ENCODE measurements at regions not wholly inside any gene's neighbourhood (a gene's known extent, or its start where the extent isn't known, plus 50 kb on each side); places are given as distances from the start of the nearest gene placed in this dataset.

DNA sequence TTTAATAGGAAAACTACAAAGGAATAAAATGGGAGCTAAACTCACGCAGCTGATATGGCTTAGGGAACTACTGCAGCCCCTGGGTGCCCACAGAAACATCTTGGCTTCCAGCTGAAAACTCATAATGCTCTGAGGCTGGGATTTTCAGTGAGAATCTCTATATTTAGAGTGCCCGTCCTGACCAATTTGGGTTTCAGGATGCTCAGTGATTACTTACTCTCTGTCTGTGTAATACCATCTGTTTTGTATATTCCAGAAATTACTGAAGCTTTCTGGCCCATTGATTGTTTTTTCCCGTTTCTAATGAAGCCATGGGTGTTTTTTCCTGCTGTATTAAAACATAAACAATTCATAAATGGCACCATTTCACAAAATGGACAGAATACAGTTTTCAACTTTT lies 50.6 kb upstream of the ZNF385D start:
- DNase-seq, result no peak

GRCh38 chr3:21803604-21804003 lies 52.6 kb upstream of the ZNF385D start:
- no peak for DNase-seq

DNA sequence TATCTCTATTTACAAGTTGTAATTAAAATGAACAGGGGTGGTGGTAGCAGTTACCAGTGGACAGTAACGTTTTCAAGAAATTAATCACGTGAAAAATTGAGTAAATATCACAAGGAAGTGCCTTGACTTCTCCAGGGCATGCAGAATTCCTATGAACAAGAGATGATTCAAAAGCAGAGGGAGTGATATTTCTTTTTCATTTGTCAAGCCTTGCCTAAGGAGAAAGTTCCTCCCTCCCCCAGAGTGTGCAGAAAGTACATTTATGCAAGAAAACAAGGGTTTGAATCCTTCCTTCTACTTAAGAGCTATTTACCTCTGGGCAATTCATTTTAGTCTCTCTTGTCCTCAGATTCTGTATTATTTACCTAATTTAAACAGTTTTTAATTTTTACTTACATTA lies 53.3 kb upstream of the ZNF385D start:
- no peak for DNase-seq

- no peak for DNase-seq
Measured at GRCh38 chr3:21806733-21807132, 55.7 kb upstream of the ZNF385D start.

DNA sequence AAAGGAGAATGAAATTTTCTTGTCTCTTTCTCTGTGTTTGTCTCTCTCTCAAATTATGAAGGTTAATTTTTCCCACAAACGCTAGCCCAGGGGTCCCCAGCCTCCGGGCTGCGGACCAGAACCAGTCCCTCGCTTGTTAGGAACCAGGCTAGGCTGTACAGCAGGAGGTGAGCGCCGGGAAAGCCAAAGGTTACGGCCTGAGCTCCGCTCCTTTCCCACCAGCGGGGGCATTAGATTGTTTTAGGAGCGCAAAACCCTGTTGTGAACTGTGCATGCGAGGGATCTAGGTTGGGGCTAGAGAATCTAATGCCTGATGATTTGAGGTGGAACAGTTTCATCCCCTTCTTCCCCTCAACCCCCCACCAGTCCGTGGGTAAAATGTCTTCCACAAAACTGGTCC lies 74.7 kb upstream of the ZNF385D start:
- DNase-seq, result no peak

GRCh38 chr3:21826416-21826815 lies 75.4 kb upstream of the ZNF385D start:
- DNase-seq, result no peak

GRCh38 chr3:21830541-21830940 lies 79.5 kb upstream of the ZNF385D start:
- DNase-seq, result no peak

GRCh38 chr3:21835264-21835663 lies 84.3 kb upstream of the ZNF385D start:
- no peak for DNase-seq

DNA sequence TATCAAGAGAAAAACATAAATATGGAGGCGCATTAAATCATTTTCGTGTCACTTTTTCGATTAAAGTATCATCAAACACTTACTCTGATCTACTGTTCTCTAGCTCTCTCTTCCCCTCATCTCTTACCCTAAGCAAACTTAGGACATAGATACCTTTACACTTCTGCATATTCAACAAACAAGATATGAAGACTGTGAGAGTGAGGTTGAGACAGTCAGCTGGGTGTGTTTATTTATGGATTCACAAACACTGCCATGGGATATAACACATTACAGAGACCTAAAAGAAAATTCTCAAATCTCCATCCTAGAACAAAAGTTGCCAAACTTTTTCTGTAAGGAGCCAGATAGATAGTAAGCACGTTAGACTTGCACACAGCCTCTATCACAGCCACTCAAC lies 85.2 kb upstream of the ZNF385D start:
- DNase-seq, result no peak

- DNase-seq, result no peak
Measured at GRCh38 chr3:21839176-21839575, 88.2 kb upstream of the ZNF385D start.

DNA sequence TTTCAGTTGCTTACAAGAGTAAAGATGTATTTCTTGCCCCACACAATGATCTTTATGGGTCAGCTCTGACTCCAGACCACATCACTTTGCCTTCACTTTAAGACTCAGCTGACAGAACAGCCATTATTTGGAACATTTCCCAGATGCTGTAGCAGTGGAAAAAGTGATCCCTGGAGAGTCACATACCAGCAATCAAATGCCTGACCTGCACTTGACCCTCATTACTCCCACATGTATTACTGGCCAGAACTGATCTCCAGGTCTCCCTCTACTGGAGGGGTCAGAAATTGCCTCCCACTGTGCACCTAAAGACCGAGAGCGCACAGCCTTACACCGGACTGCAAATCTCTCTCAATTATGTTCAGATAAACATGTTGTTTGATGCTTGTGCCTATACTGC lies 88.6 kb upstream of the ZNF385D start:
- no peak for DNase-seq

DNA sequence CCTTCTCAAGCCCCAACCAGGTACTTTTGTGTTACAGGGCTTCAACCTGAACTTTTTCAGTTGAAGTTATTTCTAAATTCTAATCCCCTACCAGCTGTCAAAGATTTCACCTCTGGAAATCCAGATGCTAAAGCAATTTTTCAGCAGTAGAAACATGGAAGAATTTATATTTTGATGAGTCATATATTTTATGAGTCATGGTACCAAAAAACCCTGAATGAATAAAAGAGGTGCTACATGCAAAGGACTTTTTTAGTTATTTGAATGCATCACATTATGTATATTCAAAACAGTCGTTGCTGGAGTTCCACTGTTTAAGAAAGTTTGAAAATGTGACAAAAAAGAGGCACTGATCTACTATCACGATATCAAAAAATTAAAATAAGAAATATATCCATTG lies 96.0 kb upstream of the ZNF385D start:
- no peak for DNase-seq

- DNase-seq, result no peak
Measured at GRCh38 chr3:21859124-21860081, 108.4 kb upstream of the ZNF385D start.

GRCh38 chr3:21860082-21860475 lies 109.1 kb upstream of the ZNF385D start:
- DNase-seq, result no peak

GRCh38 chr3:21860657-21861056 lies 109.6 kb upstream of the ZNF385D start:
- no peak for DNase-seq

GRCh38 chr3:21876782-21877181 lies 125.8 kb upstream of the ZNF385D start:
- DNase-seq, result no peak

DNA sequence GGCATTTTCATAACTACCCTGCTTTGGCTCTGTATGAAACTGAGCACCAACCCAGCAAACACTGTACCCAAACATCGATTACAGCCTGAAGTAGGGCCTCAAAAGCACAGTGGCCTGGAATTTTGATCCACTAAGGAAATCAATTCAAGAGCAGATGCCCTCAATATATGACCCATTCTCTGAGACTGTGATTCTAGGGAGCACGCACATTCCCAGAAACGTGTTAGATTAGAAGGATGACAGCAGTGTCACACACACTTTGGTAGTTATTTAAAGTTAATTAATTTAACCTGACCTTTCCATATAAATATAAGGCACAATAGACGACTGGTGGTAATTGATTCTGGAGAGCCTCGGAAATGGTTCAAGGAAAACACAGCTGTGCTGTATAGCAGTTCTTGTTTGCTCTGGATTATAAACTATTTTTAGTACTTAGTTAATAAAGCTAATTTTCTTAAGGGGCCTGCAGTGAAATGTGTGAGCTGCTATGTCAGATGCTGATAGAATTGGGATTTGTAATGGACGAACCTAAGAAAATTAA lies 126.3 kb upstream of the ZNF385D start:
- DNase-seq, result peak; percentile 15

DNA sequence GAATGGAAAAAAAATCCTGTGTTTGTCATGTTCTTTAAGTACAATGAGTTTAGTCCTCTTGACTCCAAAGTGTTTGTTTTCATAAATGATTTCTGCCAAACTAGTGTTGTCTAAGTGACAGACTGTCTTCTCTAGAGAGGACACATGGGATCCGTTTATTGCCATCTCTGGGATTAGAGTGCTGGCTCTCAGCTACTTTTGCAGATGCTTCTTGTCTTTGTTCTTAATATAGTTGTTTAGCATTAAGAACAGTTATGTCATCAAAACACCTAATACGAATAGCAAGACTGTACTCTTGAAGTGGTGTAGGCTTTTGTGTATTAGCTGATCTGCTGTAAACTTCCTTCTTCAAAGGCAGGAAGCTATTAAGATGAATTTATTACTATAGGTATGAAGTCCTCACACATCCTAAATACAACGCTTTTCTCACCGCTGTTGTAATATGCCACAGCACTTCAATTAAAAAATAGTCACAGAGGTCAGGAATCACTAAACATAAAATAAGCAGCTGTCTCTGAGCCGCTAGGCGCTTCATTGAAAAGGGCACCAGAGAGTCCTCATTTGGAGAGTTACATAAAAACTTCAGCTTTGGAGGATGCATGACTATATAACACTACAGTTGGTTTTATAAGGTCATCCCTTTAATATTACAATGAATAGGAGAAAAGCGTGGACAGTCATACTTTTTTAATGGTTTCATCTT lies 128.3 kb upstream of the ZNF385D start:
- DNase-seq, result no peak

- DNase-seq, result no peak
Measured at GRCh38 chr3:21888656-21889055, 137.6 kb upstream of the ZNF385D start.

GRCh38 chr3:21889166-21889565 lies 138.2 kb upstream of the ZNF385D start:
- no peak for DNase-seq

DNA sequence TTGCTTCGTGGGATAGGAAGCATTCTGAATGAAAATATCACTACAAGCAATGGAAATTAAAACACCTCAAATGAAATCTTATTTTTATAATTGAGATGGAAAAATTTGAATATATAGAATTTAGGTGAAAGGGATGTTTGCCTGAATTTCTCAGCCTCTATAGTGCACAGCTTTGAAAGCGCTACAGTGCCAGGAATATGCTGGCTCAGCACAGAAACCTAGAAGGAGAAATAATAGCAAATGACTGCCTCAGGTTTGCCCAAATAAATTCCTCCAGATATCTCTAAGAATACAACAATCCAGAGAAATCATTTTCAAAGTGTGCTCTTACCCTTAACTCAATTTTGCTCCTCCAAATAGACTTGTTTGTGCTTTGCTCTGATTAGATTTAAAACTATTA lies 141.1 kb upstream of the ZNF385D start:
- DNase-seq, result no peak

- DNase-seq, result no peak
Measured at GRCh38 chr3:21893242-21893641, 142.2 kb upstream of the ZNF385D start.

DNA sequence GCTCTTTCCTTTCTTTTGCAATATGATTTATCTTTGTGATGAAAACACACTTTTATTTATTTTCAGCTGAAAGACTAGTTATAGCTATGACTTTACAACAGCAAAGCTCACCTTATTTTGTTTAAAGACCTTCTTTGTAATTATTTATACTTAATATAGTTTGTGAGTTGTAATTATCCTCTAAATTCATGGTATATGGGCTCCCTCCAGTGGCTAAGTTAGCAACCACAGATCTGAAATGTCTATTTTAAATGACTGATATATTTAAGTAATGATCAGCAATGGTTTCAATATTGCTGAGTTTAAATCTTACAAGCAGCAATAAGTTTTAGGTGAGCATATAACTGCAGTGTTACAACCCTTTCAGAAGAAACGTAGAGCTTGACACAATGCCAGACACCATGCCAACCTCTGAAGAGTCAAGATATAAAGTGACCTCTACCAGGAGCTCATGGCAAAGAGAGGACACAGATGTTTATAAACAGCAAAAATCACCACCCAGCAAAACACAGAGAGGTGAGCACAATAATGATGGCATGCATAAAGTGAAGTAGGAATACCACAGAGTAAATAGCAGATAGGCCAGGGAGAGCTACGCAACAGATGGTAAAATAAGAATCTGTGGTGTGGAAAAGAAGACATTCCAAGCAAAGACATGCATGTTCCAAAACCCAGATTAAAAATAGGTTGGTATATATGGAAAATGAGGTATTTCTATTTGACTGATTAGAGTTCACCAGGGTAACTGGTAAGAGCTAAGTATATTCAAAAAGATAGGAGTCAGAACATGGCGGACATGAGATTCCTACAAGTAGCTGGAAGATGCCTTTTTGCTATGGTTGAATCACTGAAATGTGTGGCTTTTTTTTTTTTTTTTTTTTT lies 143.7 kb upstream of the ZNF385D start:
- DNase-seq, result no peak
